B cell (primary cell): ENCODE measurements at regions not wholly inside any gene's neighbourhood (a gene's known extent, or its start where the extent isn't known, plus 50 kb on each side); places are given as distances from the start of the nearest gene placed in this dataset.

Source experiments
- ATAC-seq: fragments of 200-7000 bp; cut with Tn5 transposase; one replicate; pipeline ENCODE4 v1.10.0; 2021; ENCODE audit warnings: low read depth, mild to moderate bottlenecking, moderate number of reproducible peaks, moderate library complexity
- CTCF ChIA-PET: fragments of 350-600 bp; sonication (Branson Sonifier 250); formaldehyde crosslinking; loops from one replicate; lab custom pipeline; 2021; ENCODE audit warnings: antibody characterized with exemption, inconsistent platforms; lab: Charles Lee
- POLR2A ChIA-PET: fragments of 350-600 bp; sonication (Branson Sonifier 250); formaldehyde crosslinking; loops from one replicate; lab custom pipeline; 2021; ENCODE audit warnings: antibody characterized with exemption; lab: Charles Lee
- DNase-seq: peaks from one replicate; pipeline ENCODE4 v3.0.0; 2013
- H2AFZ ChIP-seq: 2 replicates; pipeline ENCODE4 v1.6.1; 2012; ENCODE audit warnings: mild to moderate bottlenecking, low read depth, low read length; ENCODE audit not compliant: insufficient read depth, poor library complexity, severe bottlenecking
- H3K27ac ChIP-seq, 2 donors: 1 replicate in 1 of 2; 2 replicates in 1 of 2; pipeline ENCODE4 v1.5.1; 2012 to 2013; ENCODE audit warnings: low read length in 2 of 2, mild to moderate bottlenecking in 2 of 2, moderate library complexity in 1 of 2
- H3K27me3 ChIP-seq, 4 experiments: fragments of 200-600 bp in 1 of 4; sonication (generic) in 1 of 4; replicated peaks in 1 of 4; 1 replicate in 2 of 4; 2 replicates in 2 of 4; pipeline versions ENCODE4 v1.6.1 to v1.7.0; 2013 to 2016; ENCODE audit warnings: low read length in 3 of 4, mild to moderate bottlenecking in 2 of 4, mixed read lengths in 1 of 4, moderate library complexity in 1 of 4; ENCODE audit not compliant: insufficient read depth in 4 of 4, control insufficient read depth in 3 of 4; ENCODE audit errors: control extremely low read depth in 1 of 4
- H3K36me3 ChIP-seq, 2 experiments: replicated peaks in 1 of 2; 1 replicate in 1 of 2; 2 replicates in 1 of 2; pipeline versions ENCODE4 v1.6.1 to v1.7.1; 2013; ENCODE audit warnings: low read length in 1 of 2; ENCODE audit not compliant: insufficient read depth in 2 of 2, control insufficient read depth in 1 of 2; ENCODE audit errors: control extremely low read depth in 1 of 2, extremely low read depth in 1 of 2
- H3K4me1 ChIP-seq, 2 donors: fragments of 200-600 bp in 1 of 2; sonication (generic) in 1 of 2; 1 replicate in 1 of 2; 2 replicates in 1 of 2; pipeline versions ENCODE4 v1.5.1 to v1.6.1; 2013 to 2017; ENCODE audit warnings: low read length in 2 of 2; ENCODE audit not compliant: control insufficient read depth in 2 of 2, insufficient read depth in 2 of 2
- H3K4me2 ChIP-seq: replicated peaks from 2 replicates; pipeline ENCODE3; 2012; ENCODE audit warnings: mild to moderate bottlenecking, low read depth, low read length; ENCODE audit not compliant: poor library complexity, severe bottlenecking
- H3K4me3 ChIP-seq, 5 experiments: fragments of 200-600 bp in 1 of 5; sonication (generic) in 1 of 5; 1 replicate in 3 of 5; 2 replicates in 2 of 5; pipeline versions ENCODE4 v1.5.1 to v1.7.0; 2011 to 2016; ENCODE audit warnings: low read length in 4 of 5, mild to moderate bottlenecking in 4 of 5, low read depth in 2 of 5, control low read depth in 1 of 5, moderate library complexity in 1 of 5; ENCODE audit not compliant: insufficient read depth in 1 of 5; ENCODE audit errors: control extremely low read depth in 1 of 5, extremely low read depth in 1 of 5
- H3K79me2 ChIP-seq: fragments of 200-600 bp; sonication (generic); one replicate; pipeline ENCODE4 v1.6.0; 2016; ENCODE audit warnings: low read length; ENCODE audit not compliant: control insufficient read depth, insufficient read depth
- H3K9ac ChIP-seq: fragments of 200-600 bp; sonication (generic); 2 replicates; pipeline ENCODE4 v1.6.1; 2017; ENCODE audit warnings: mild to moderate bottlenecking, low read length, moderate library complexity
- H3K9me3 ChIP-seq, 3 donors: one replicate each; pipeline versions ENCODE4 v1.6.1 to v1.7.1; 2013; ENCODE audit warnings: low read length in 2 of 3; ENCODE audit not compliant: control insufficient read depth in 2 of 3, insufficient read depth in 1 of 3; ENCODE audit errors: control extremely low read depth in 1 of 3
- H4K20me1 ChIP-seq: 2 replicates; pipeline ENCODE4 v1.6.0; 2012; ENCODE audit warnings: mild to moderate bottlenecking, low read length; ENCODE audit not compliant: insufficient read depth, control insufficient read depth, poor library complexity, severe bottlenecking
- H3K27ac Mint-ChIP-seq: one replicate; pipeline ENCODE4 v1.8.0; 2021; ENCODE audit warnings: mixed read lengths
- H3K27me3 Mint-ChIP-seq: one replicate; pipeline ENCODE4 v1.8.0; 2021; ENCODE audit warnings: mixed read lengths
- H3K4me1 Mint-ChIP-seq: one replicate; pipeline ENCODE4 v1.8.0; 2021; ENCODE audit warnings: mixed read lengths
- H3K4me3 Mint-ChIP-seq: one replicate; pipeline ENCODE4 v1.8.0; 2021; ENCODE audit warnings: mixed read lengths
- H3K9me3 Mint-ChIP-seq: one replicate; pipeline ENCODE4 v1.8.0; 2022; ENCODE audit warnings: mixed read lengths; ENCODE audit not compliant: insufficient read depth
- EZH2 ChIP-seq: IDR thresholded peaks from 2 replicates; pipeline ENCODE4 v1.6.1; 2012; ENCODE audit warnings: borderline replicate concordance, low read depth, mild to moderate bottlenecking, moderate library complexity, low read length; ENCODE audit not compliant: insufficient read depth, poor library complexity, severe bottlenecking
- WGBS: methylation state at CpG from one replicate; pipeline ENCODE4 v1.1.5; 2013; ENCODE audit warnings: missing lambda C conversion rate; ENCODE audit not compliant: insufficient coverage; 5-methylcytosine and 5-hydroxymethylcytosine counted together
- intact Hi-C: fragments of 100-400 bp; cut with micrococcal nuclease; formaldehyde crosslinking; loops from one replicate; pipeline ENCODE4 v1.10.0; 2022
- TF ChIP-seq, protein P1 (sequence below): fragments of 200-600 bp; IDR thresholded peaks from one replicate; pipeline ENCODE4 v1.8.0; 2022; ENCODE audit warnings: antibody characterized with exemption, mild to moderate bottlenecking

GRCh38 chr11:71070490-71071453, 181.6 kb downstream of the SHANK2 start:
- Histone ChIP-seq H3K79me2 (no peaks in the 10 kb centered on the region), H2AFZ (no peak overlapping the region), H3K27me3 (no peaks in the 10 kb centered on the region), H3K9ac (no peak overlapping the region), H3K36me3 (no peaks in the 10 kb centered on the region), H3K27ac (no peak overlapping the region), H3K9me3 (peaks cover 0 to 3% (median 0%) of the 10 kb centered on the region in 3 donors), H4K20me1 (no peaks in the 10 kb centered on the region), H3K4me3 (no peak overlapping the region), H3K4me1 (peaks cover 0 to 4% of the 10 kb centered on the region in 2 donors), H3K4me2 (no peak overlapping the region)
- ATAC-seq, result no peak
- Mint-ChIP-seq H3K4me1 (peaks cover 3% of the 10 kb centered on the region), H3K4me3 (no peak overlapping the region), H3K27ac (no peak overlapping the region), H3K27me3 (peaks cover 5% of the 10 kb centered on the region), H3K9me3 (no peaks in the 10 kb centered on the region)
- WGBS, result 94% methylated on average over 8 of the region's 12 CpGs
- POLR2A ChIA-PET, result no interaction called here
- intact Hi-C loops, result no loop called here
- CTCF ChIA-PET, result no interaction called here
- DNase-seq, result no peak
- TF ChIP-seq, protein P1, sequence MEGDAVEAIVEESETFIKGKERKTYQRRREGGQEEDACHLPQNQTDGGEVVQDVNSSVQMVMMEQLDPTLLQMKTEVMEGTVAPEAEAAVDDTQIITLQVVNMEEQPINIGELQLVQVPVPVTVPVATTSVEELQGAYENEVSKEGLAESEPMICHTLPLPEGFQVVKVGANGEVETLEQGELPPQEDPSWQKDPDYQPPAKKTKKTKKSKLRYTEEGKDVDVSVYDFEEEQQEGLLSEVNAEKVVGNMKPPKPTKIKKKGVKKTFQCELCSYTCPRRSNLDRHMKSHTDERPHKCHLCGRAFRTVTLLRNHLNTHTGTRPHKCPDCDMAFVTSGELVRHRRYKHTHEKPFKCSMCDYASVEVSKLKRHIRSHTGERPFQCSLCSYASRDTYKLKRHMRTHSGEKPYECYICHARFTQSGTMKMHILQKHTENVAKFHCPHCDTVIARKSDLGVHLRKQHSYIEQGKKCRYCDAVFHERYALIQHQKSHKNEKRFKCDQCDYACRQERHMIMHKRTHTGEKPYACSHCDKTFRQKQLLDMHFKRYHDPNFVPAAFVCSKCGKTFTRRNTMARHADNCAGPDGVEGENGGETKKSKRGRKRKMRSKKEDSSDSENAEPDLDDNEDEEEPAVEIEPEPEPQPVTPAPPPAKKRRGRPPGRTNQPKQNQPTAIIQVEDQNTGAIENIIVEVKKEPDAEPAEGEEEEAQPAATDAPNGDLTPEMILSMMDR, result no peak
- no peak for TF ChIP-seq EZH2

- H3K4me1 ChIP-seq, result peaks cover 0 to 4% of the 10 kb centered on the region in 2 donors
- no peaks in the 10 kb centered on the region for H3K9me3 Mint-ChIP-seq
- intact Hi-C loops, result no loop called here
- 94% methylated on average over 1 of the region's 1 CpG for WGBS
- peaks cover 3% of the 10 kb centered on the region for H3K4me1 Mint-ChIP-seq
- peaks cover 0 to 3% (median 0%) of the 10 kb centered on the region in 3 donors for H3K9me3 ChIP-seq
- no peak overlapping the region for H3K27ac ChIP-seq
- H3K36me3 ChIP-seq, result no peaks in the 10 kb centered on the region
- peaks cover 17% of the 10 kb centered on the region for H3K27me3 Mint-ChIP-seq
- CTCF ChIA-PET, result no interaction called here
- H3K4me2 ChIP-seq, result no peak overlapping the region
- no peak for ATAC-seq
- no peak for TF ChIP-seq EZH2
- TF ChIP-seq, protein P1, result no peak
- no peak overlapping the region for H2AFZ ChIP-seq
- DNase-seq, result no peak
- no peaks in the 10 kb centered on the region for H3K79me2 ChIP-seq
- H3K4me3 ChIP-seq, result no peak overlapping the region
- no peak overlapping the region for H3K27ac Mint-ChIP-seq
- no peak overlapping the region for H3K4me3 Mint-ChIP-seq
- POLR2A ChIA-PET, result no interaction called here
- H3K27me3 ChIP-seq, result peaks cover 0 to 6% (median 0%) of the 10 kb centered on the region in 4 experiments
- no peaks in the 10 kb centered on the region for H4K20me1 ChIP-seq
- H3K9ac ChIP-seq, result no peak overlapping the region
Observed at GRCh38 chr11:71068963-71069362, 183.4 kb downstream of the SHANK2 start.
